Retina (tissue), 1 donor: ENCODE measurements at regions not wholly inside any gene's neighbourhood (a gene's known extent, or its start where the extent isn't known, plus 50 kb on each side); places are given as distances from the start of the nearest gene placed in this dataset.

Experiments used
- DNase-seq: peaks from one replicate; pipeline ENCODE4 v3.0.0-alpha.2; 2016

DNA sequence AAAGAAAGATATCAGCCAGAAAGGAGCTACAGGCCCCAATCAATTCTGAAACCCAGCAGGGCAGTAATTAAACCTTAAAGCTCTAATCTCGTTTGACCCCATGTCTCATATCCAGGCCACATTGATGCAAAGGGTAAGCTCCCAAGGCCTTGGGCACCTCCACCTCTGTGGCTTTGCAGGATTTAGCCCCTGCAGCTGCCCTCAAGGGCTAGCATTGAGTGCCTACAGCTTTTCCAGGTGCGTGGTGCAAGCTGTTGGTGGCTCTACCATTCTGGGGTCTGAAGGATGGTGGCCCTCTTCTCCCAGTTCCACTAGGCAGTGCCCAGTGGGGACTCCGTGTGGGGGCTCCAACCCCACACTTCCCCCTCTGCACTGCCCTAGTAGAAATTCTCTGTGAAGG lies 429.9 kb downstream of the NPHP4 start:
- DNase-seq = no peak

DNA sequence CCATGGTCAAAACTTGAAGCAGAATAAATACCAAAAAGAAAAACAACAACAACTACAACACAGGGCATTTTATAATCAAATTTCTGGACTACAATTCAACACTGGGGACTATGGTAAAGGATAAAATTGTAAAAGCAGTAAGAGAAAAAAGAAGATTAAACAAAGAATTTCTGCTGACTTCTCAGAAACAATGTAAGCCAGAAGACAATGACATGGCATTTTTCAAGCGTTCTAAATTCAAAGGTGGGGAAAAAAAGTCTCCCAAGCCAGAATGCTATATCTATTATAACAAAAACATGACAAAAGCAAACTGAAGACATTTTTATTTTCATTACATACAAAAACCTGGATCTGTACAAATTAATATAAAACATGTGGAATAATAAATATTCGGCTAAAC lies 433.1 kb downstream of the NPHP4 start:
- no peak for DNase-seq

DNA sequence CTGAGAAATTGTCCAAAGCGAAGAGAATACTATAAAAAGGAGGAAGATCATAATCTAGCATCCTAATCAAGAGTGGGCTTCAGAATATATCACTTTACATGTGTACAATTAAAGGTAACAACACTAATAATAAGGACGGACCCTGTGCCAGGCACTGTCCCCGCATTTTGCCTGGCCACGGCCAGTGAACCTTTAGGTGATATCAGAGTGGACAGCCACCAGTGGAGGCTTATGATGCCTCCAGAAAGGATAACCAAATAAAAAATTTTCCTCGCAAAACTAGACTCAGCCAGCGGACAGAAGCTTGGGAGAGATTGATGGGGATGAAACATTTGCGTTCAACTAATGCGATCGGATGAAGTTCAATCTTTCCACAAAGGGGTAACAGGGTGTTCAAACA lies 436.4 kb downstream of the NPHP4 start:
- no peak for DNase-seq

DNA sequence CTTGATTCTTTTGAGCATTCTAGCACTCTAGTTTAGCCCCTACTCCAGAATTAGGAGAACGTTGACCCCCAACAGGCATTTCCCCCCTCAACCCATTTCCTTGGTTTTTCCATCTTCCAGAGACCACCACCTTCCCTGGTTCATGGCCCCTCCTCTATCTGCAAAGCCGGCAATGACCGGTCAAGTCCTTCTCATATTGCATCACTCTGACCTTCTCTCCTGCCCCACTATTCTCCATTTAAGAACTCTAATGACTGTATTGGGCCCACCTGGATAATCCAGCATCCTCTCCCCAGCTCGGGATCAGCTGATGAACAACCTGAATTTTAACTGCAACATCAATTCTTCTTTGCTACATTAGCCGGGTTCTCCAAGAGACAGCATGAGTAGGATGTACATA lies 437.4 kb downstream of the NPHP4 start:
- no peak for DNase-seq

DNA sequence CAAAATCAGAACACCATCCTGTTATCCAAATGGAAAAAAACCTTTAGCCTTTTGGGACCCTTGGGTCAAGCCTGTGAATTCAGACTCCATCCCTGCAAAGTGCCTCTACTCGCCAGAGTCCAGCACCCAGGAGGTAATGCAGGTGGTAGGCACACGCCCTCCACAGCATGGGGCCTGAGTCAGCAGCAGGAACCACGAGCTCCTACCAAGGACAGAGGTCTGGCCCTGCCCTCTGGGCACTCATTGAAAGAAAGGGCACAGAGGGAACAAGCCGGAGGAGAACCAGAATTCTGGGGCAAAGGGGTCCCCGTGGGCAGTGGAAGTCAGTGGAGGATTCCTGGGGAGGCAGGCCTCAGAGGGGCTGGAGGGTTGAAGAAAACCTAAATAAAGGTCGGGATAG lies 438.1 kb downstream of the NPHP4 start:
- DNase-seq = no peak

DNA sequence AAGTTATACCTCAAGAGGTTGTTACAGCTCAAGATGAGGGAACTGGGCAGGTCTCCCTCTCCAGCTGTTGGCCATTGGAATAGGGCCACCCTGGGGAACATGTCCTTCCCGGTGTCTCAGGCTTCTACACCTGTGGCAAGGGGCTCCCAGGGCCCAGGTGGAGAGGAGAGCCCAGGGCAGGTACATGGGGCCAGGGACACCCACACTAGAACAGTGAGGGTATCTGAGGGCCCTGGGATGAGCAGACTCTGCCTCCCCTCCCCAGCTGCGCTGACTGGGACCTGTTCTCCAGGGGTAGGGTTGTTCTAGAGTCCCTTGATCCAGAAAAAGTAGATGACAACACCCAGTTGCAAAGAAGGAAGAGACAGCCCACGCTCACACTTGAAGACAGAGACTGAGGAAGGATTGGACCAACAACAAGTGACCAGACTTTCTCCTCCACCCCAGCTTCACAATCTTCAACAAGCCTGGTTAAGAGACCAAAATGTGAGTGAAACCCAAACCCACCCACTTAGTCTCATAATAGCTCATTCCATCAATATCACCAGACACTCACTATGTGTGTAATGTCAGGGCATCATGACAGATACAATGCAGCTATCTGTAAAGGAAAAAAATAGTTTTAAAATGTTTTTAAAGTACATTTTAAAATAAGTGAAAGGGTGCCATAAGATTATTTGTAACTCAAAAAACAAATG lies 439.3 kb downstream of the NPHP4 start:
- DNase-seq = no peak

DNA sequence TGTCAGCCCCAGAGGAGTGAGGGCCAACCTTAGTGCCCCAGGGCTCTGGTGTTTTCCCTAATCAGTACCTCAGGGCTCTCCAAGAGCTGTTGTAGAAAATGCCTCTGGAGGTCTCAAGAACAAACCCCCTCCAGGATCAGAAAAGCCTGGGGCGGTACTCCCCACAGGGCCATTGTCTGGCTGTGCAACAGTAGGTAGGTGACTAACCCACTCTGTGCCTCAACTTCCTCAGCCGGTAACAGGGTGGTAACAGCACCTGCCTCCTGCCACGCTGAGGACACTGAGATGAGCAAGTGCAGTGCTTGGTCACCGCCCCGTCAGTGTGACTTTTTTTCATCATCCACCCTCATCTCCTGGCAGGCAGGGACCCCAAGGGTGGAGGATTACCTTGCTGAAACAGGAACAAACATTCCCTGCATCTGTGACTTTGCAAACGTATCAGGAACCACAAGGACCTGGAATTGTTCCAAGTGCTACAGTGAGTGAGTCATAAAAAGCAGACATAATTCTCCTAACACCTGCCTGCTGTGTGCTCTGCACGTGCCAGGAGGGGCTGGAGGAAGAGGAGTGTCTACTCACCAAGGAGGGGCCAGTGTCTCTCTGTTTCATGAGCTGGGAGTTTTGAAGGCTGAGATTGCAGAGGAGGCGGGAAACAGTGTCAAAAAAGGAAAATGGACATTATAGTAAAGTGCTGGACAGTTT lies 440.8 kb downstream of the NPHP4 start:
- DNase-seq = no peak

DNA sequence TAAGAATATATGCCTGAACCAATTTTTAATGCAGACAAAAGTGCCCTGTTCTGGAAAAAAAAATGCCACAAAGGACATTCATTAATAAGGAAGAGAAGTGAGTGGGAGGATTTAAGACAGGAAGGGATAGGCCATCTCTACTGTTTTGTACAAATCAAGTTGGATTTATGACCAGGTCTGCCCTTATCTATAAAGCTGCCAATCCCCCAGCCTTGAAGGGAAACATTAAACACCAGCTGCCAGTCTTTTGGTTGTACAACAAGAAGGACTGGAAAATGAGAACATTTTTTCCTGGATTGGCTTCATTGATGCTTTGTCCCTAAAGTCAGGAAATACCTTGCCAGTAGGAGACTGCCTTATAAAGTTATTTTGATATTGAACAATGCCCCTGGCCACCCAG lies 444.0 kb downstream of the NPHP4 start:
- DNase-seq = no peak

DNA sequence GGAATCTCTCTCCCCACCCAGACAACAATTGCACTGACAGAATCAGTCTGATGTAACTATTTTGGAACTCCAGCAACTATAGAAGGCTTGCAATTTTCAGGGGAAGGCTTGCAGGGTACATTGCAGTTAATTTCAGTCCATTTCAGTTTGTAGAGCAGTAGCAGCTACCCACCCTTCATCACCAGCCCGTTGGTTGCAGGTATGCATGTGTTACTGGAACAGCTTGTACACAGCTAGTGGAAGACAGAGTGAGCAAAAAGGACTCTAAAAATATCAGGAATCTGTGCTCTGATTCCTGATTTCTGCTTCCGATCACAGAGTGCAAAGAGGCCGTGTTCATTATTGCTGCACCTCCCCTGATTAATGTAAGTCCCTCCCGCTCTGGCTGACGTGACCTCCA lies 449.0 kb downstream of the NPHP4 start:
- DNase-seq = no peak

DNA sequence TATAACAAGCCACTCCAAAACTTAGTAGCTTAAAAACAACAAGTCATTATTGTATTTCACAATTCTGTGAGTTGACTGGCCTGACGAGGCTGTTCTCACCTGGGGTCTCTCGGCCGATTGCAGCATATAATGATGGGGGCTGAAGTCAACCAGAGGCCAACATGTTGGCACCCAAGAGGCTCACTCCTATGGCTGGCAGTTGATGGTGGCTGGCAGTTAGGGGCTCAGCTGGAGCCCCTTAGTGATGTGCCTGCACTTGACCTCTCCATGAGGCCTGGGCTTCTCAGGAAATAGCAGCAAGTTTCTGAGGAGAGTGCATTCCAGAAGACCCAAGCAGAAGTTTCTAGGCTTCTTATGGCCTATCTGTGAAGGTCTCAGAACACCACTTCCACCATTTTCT lies 459.4 kb downstream of the NPHP4 start:
- DNase-seq = no peak

DNA sequence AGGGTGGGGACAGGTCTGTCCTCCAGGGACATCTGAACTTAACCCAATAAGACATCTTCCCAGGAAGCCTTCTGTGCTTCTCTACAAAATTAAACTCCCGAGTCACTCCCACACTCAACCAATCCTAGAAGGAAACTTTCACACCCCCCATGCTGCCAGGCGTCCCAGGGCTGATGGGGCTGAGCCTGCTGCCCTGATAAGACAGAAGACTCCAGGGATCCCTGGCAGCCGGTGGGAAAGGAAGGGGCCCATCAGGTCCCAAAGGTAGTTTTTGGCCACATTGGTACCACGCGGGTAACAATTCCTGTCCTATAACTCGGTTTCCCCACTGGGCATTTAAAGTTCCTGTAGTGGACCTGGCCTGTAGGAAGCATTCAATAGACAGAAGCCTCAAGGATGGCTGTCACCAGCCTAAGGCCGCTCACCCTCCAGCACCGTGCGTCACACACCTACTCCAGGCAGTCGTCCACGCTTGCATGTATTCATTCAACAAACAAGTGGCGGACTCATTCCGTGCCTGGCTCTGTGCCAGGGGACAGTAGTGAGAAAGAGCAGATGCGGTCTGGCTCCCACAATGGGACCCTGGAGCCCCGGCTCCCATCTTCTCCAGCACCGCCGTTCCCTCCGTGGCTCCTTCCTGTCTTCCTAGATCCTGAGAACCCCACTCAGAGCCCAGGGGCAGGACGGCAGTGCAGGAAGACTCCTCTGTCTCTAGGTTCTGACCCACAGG lies 465.2 kb downstream of the NPHP4 start:
- DNase-seq = no peak

DNA sequence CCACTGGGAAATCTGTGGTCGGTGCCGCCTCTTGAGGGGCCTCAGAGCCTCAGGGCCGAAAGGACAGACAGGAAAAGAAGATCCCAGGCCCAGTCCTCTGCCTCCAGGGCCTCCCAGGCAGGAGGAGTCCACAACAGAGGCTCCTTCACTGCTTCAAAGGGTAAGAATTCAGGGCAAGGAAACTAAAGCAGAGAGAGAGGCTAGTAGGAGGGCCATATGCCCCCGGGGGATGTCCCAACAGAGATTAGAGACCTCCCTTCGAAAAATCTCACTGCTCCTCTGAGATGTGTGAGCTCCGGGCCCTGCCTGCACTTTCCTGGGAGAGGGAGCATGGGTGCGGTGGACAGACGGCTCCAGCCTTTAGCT lies 465.9 kb downstream of the NPHP4 start:
- DNase-seq = no peak

DNA sequence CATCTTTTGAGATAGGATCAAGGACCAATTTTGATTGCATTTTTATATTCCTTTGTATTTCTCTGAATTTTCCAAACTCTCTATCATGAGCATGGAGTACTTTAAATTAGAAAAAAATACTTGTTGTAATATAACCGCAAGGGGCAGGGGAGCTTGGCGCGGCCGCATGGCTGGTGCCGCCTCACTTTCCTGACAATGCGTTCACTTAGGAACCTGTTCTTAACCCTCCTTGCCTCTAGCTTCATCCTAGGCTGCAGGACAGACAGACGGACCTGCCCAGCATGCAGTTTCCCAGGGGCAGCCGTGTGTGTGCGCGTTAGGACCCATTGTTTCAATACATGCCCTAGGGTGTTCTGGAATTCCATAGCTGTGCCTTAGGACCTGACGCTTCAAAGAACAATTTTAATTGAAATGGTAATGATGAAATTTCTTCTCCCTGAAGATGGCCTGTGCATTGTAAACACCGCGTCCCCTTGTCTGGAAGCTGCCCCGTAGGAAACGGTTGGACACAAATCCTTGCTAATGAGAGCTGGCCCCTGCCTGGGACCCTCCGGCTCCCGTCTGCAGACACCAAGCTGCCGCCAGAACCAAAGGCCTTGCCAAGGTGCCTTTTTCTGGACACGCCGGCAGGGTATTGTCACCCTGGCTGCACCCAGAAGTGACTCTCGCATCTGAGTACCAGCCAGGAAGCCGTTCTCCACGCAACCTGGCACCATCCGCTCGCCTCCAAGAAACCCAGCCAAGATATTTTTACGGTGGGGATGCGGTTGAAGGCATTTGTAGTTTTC lies 466.4 kb downstream of the NPHP4 start:
- peak; percentile 75 for DNase-seq

DNA sequence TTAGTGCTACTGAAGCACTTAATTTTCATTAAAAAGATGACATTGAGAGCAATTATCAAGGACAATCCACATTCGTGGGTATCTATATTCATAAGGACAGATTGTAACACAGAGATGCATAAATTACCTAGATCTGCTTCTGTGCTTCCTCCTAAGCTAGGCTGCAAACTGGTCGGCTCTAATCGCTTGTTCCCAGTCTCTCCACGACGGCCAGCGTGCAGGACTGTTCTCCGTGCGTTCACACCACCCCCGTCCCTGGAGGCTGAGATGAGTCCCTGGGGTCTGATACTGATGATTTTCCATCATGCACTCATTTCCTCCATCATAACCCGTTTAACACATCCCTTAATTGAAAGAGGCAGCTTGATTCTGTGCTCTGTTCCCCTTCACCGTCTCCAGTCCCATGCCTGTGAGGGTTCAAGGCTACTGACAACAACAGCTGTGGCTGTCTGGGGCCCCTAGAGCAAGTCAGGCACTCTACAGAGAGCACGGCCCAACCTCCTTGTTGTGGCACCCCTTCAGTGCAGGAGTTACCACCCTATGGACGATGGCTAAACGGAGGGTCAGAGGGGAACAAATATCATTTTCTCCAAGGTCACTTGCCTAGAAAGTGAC lies 469.6 kb downstream of the NPHP4 start:
- peak; percentile 62 for DNase-seq

DNA sequence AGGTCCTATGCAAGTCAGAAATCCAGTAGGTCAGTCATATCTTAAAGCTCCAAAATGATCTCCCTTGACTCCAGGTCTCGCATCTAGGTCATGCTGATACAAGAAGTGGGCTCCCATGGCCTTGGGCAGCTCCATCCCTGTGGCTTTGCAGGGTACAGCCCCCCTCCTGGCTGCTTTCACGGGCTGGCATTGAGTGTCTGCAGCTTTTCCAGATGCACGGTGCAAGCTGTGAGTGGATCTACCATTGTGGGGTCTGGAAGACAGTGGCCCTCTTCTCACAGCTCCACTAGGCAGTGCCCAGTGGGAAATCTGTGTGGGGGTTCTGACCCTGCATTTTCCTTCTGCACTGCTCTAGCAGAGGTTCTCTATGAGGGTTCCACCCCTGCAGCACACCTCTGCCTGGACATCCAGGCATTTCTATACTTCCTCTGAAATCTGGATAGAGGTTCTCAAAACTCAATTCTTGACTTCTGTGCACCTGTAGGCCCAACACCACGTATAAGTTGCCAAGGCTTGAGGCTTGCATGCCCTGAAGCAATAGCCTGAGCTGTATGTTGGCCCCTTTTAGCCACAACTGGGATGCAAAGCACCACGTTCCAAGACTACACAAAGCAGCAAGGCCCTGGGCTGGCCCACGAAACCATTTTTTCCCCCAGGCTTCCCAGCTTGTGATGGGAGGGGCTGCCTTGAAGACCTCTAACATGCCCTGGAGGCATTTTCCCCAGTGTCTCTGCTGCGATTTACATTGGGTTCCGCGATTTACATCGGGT lies 472.7 kb downstream of the NPHP4 start:
- no peak for DNase-seq

DNA sequence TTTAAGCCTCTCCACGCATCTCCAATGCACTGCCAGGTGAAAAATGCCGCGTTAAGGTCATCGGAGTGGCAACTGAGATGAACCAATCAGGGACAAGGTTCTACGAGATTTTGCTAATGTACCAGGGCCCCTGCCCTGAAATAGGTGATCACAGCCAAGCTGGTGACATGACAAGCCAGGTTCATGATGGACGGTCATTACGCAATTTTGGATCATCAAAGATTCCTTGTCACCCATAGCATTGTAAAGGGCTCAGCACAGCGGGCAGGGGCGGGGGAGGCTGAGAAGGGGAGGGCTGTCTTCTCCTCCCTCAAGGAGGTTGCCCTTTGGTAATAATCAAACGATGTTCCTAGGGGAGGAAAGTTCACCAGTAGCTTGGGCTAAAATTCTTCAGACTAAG lies 475.5 kb downstream of the NPHP4 start:
- DNase-seq = no peak

DNA sequence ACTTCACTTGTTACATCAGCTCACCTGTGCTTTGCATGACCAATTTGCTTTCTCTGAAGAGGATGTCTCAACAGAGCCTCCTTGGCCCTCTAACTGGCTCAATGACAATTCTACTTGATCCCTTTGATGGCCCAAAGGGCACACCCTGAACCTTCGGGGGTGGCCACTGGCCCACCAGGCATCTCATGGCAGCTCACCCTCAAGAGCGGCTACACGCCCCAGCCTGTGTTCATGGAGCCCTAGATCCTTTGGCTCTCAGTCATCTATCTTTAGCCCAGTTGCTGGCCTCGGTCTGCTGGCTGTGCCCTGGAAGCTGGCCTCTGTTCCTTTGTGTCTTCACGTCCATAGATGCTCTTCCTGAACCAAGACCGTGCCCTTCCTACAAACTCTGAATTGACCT lies 476.7 kb downstream of the NPHP4 start:
- DNase-seq = no peak

DNA sequence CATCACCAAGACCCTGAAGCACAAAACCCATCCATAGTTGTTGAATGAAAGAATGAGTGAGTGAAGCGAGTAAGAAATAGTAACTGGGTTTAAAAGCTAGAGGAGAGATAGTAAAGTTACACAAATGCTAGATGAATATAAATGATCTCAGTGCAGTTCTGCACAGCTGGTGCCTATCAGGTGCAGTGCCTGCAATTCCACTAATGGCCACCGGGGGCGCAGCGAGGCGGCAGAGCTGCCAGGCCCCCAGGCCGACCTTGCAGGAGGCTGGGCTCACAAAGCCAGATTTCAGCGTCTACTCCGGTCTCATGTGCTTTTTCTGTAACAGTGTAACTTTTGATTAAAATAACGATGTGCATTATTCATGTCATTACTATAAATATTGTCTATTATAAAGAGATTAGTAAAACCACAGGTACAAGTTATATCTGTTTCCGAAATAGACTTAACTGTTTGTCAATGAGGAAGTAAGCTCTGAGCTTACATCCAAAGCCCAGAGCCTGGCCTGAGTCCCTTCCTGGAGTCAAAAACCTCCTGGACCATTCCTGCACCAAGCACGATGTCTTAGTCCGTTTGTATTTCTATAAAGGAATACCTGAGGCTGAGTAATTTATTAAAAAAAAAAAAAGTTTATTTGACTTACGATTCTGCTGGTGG lies 477.6 kb downstream of the NPHP4 start:
- DNase-seq = peak; percentile 82

DNA sequence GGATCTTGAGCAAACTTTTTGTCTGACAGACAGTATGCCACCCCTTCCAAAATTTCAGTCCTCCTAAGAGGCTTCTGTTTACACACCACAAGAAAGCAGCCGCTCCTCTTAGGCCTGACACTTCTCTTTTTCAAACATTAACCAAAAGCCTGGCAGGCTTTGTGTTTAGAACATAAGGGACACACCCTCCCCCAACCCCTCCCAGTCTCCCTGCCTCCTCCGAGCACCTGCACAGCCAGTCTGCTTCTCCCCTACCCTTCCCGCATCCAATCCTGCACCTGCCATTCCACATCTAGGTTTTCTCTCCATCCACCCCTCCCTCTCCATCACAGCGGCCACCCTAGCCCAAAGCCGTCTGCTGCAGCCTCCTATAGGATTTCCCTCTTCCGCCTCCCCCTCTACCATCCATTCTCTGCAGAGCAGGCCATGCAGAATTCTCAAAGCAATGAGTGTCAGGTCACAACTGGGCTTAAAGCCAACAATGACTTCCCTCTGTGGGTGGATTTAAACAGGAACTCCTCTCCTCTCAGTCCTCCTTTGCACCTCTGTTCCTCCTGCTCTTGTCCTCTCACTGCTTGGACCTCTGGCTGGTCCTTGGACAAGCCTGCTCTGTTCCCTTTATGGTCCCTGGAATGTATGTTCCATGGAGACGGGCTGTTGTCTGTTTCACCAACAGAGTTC lies 478.2 kb downstream of the NPHP4 start:
- DNase-seq = no peak

DNA sequence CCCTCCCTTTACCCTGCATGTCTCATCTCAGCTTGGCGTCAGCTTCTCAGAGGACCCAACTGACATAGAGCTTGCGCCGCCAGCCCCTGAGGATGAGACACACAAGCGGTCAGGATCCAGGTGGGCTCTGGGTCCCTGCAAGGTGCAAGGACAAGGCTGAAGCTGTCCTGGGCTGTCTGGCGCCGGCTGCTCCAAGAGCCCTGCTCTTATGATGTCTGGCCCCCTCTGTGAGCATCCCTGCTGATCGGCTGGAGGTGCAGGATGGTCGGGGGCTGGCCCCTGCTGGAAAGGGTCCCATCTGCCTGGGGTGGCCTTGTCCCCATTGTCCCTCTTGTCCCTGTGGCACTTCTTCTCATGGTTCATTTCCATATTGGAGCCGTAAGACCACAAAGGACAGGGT lies 479.0 kb downstream of the NPHP4 start:
- DNase-seq = no peak
